Thyroid gland (tissue), 4 donors: ENCODE measurements at regions not wholly inside any gene's neighbourhood (a gene's known extent, or its start where the extent isn't known, plus 50 kb on each side); places are given as distances from the start of the nearest gene placed in this dataset.

Experiments used
- CTCF ChIP-seq, 6 experiments: fragments of 200-600 bp in 3 of 6; fragments of 450-650 bp in 3 of 6; sonication (generic) in 3 of 6; IDR thresholded peaks; one replicate each; pipeline ENCODE4 v1.5.1; 2016 to 2019; ENCODE audit warnings: antibody characterized with exemption in 6 of 6, mild to moderate bottlenecking in 2 of 6, inconsistent platforms in 1 of 6, moderate library complexity in 1 of 6
- POLR2A ChIP-seq, 2 donors: fragments of 450-650 bp; IDR thresholded peaks; one replicate each; pipeline ENCODE4 v1.6.1; 2017; ENCODE audit warnings: antibody characterized with exemption in 2 of 2, mild to moderate bottlenecking in 2 of 2, moderate library complexity in 1 of 2

GRCh38 chr5:8851101-8851500 lies 694.8 kb downstream of the SEMA5A start:
- no peak for TF ChIP-seq POLR2A (IDR thresholded peaks at IDR 0.05)
- no peak for TF ChIP-seq CTCF (IDR thresholded peaks at IDR 0.05)
